ENCODE measurements at regions not wholly inside any gene's neighbourhood (a gene's known extent, or its start where the extent isn't known, plus 50 kb on each side); places are given as distances from the start of the nearest gene placed in this dataset.

DNA sequence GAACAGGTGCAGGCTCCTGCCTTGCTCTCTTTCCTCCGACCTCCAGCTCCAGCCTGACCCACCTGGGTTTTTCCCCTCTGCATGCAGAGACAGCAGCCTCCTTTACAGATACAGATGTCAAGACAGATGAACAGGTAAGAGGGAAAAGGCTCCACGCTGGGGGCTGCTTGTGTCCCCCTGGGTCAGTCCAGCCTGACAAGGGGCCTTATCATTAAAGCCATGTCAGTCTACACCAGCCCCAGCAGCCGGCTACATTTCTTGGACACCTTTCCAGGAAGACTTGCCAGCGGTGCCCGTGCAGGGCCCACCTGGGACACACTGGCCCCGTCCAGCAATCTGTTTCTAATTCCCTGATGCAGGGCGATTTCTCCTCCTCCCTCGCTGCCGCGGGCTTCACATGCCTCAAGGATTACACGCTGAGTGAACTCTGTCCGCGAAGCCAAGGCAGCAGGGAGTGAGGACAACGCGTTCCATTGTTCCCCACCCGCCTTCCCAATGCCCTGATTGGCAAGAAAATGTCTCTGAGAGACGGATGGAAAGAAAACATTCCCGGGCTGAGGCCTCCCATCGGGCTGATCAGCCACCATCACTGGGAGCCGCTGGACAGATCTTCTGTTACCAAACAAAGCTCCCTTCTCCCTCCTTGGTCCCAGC is 184.7 kb downstream of the C16orf95 start:
- Mint-ChIP-seq H3K27ac (peak overlapping the region; percentile 41), H3K4me1 (peaks cover 14% of the 10 kb centered on the region), H3K36me3 (peaks cover 4% of the 10 kb centered on the region), H3K9me3 (peaks cover 16% of the 10 kb centered on the region), H3K27me3 (ENCODE audit: low read depth) (no peaks in the 10 kb centered on the region), H3K4me3 (no peak overlapping the region)
- DNase-seq (ENCODE audit: low spot score in 2 of 2, unreplicated experiment in 2 of 2): peak in 1 of 2 experiments; percentile 58
- TF ChIP-seq, protein P1, sequence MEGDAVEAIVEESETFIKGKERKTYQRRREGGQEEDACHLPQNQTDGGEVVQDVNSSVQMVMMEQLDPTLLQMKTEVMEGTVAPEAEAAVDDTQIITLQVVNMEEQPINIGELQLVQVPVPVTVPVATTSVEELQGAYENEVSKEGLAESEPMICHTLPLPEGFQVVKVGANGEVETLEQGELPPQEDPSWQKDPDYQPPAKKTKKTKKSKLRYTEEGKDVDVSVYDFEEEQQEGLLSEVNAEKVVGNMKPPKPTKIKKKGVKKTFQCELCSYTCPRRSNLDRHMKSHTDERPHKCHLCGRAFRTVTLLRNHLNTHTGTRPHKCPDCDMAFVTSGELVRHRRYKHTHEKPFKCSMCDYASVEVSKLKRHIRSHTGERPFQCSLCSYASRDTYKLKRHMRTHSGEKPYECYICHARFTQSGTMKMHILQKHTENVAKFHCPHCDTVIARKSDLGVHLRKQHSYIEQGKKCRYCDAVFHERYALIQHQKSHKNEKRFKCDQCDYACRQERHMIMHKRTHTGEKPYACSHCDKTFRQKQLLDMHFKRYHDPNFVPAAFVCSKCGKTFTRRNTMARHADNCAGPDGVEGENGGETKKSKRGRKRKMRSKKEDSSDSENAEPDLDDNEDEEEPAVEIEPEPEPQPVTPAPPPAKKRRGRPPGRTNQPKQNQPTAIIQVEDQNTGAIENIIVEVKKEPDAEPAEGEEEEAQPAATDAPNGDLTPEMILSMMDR (IDR thresholded peaks at IDR 0.05; ENCODE audit: unreplicated experiment): no peak

DNA sequence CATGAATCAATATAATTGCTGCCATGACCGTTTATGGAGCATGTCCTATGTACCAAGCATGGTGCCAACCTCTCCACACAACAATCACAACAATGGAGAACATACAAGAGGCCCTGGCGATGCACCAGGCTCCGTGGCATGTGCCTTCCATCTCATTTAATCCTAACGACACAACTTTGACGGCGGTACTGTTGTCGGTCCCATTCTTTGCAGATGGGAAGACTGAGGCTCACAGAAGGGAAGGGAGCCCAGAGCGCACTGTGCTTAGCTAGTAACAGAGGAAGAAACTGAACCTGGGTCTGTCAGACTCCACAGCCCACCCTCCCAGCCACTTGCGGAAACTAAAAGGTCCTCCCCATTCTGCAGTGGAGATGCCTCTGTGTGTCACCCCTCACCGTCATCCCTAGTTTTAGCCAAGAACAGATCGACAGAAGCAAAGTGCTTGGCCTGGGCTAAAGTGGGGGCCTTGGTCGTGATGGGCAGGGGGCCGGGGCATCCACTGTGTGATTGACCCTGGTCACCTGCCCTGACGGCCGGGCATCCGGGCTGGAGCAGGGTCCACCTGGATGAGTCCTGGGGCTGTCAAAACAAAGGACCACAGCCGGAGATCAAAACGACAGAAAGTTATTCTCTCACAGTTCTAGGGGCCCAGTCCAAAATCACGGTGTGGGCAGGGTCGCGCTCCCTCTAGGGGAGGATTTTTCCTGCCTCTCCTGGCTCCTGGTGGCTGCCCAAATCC is 183.9 kb downstream of the C16orf95 start:
- peak overlapping the region; percentile 41 for H3K27ac Mint-ChIP-seq
- peaks cover 14% of the 10 kb centered on the region for H3K4me1 Mint-ChIP-seq
- H3K36me3 Mint-ChIP-seq: peaks cover 4% of the 10 kb centered on the region
- DNase-seq (ENCODE audit: low spot score in 2 of 2, unreplicated experiment in 2 of 2): no peak
- H3K9me3 Mint-ChIP-seq: peaks cover 18% of the 10 kb centered on the region
- H3K4me3 Mint-ChIP-seq: no peak overlapping the region
- H3K27me3 Mint-ChIP-seq (ENCODE audit: low read depth): no peaks in the 10 kb centered on the region
- TF ChIP-seq, protein P1 (IDR thresholded peaks at IDR 0.05; ENCODE audit: unreplicated experiment): no peak

DNA sequence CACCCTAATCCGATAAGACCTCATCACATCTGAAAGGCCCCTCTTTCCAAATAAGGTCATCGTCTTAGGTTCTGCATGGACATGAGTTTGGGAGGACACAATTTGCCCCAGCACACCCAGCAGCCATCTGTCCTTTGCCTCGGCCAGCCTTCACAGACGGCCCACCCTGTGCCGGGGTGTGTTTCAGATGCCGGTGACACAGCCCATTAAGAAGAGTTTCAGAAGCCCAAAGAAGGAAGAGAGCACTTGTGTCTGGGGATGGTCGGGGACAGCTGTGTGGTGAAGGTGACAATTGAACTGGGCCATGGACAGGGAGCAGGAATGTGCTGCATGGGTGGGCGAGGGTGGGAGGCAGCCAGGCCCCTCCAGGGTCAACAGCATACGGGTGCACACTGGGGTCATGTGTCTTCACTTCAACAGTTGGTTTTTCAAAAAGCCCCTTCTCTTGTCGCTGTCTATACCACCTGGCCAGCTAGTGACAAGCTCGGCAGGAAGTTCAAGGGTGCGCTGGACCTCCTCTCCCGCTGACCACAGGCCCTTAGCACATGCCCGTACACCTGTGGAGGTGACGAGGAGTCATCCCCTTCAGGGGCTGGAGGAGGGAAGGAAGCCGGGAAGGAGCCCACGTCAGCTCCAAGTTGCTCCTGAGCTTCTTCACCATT is 183.1 kb downstream of the C16orf95 start:
- H3K4me3 Mint-ChIP-seq: no peak overlapping the region
- peaks cover 4% of the 10 kb centered on the region for H3K36me3 Mint-ChIP-seq
- no peaks in the 10 kb centered on the region for H3K27me3 Mint-ChIP-seq (ENCODE audit: low read depth)
- no peak overlapping the region for H3K27ac Mint-ChIP-seq
- TF ChIP-seq, protein P1 (IDR thresholded peaks at IDR 0.05; ENCODE audit: unreplicated experiment): no peak
- DNase-seq (ENCODE audit: low spot score in 2 of 2, unreplicated experiment in 2 of 2): no peak
- peaks cover 16% of the 10 kb centered on the region for H3K9me3 Mint-ChIP-seq
- H3K4me1 Mint-ChIP-seq: peaks cover 14% of the 10 kb centered on the region

DNA sequence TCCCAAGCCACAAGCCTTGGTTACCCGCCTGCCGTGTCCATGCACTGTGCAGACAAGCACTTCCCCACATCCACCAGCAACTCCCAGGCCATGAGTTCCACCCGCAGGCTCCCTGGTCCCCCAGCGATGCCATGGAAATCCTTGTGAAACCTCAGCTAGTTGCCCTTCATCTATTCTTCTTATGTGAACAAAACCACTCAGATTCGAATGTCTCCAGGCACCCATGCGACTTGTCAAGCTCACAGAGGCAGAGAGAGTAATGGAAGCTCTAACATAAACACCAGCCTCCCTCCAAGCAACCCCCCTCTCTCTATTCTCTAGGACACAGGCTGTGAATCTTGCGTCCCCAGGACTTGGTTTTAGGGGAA is 182.6 kb downstream of the C16orf95 start:
- Mint-ChIP-seq H3K4me1 (peaks cover 14% of the 10 kb centered on the region), H3K27ac (no peak overlapping the region), H3K27me3 (ENCODE audit: low read depth) (no peaks in the 10 kb centered on the region), H3K36me3 (peaks cover 1% of the 10 kb centered on the region), H3K4me3 (no peak overlapping the region), H3K9me3 (peaks cover 12% of the 10 kb centered on the region)
- TF ChIP-seq, protein P1 (IDR thresholded peaks at IDR 0.05; ENCODE audit: unreplicated experiment): no peak
- DNase-seq (ENCODE audit: low spot score in 2 of 2, unreplicated experiment in 2 of 2): no peak

DNA sequence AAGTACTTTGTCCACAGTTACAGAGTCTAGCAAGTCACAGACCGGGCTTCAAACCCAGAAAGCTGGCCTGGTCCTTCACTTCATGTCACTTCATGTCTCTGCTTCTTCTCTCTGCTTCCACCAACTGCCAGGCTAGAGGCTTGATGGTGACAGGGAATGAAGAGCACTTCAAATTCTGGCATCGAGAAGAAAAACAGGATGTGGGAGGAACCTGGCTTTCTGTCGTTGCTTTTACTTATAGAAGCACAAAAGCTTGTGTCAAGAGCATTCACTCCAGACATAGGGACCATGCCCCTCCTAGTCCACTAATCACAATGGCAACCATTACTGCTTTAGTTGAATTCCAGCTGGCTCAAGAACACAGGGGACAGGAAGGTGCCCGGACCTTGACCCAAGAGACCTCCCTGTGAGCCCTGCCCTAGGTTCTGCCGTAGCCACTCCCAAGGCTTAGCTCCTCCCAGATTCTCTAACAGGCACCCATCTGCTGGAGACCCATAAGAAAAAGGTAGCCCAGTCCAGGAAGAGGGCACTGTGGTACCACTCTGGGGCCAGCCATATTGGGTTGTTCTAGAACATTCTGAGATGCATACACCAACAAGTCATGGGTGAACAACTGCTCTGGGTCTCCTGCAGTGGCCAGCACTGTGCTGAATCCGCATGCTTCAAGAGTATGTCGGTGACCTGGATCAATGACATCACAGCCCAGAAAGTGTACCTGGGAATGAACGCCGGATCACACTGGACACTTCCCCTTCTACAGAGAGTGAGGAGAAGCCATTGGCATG is 181.8 kb downstream of the C16orf95 start:
- no peaks in the 10 kb centered on the region for H3K27me3 Mint-ChIP-seq (ENCODE audit: low read depth)
- DNase-seq (ENCODE audit: low spot score in 2 of 2, unreplicated experiment in 2 of 2): no peak
- peaks cover 16% of the 10 kb centered on the region for H3K9me3 Mint-ChIP-seq
- H3K36me3 Mint-ChIP-seq: peaks cover 1% of the 10 kb centered on the region
- H3K27ac Mint-ChIP-seq: no peak overlapping the region
- TF ChIP-seq, protein P1 (IDR thresholded peaks at IDR 0.05; ENCODE audit: unreplicated experiment): no peak
- H3K4me3 Mint-ChIP-seq: no peak overlapping the region
- peaks cover 14% of the 10 kb centered on the region for H3K4me1 Mint-ChIP-seq
